Tibial nerve (tissue), 4 donors: ENCODE measurements at regions not wholly inside any gene's neighbourhood (a gene's known extent, or its start where the extent isn't known, plus 50 kb on each side); places are given as distances from the start of the nearest gene placed in this dataset.

Experiments
- DNase-seq, 2 donors: peaks; one replicate each; pipeline ENCODE4 v3.0.0-alpha.2; 2019; ENCODE audit warnings: low spot score in 2 of 2
- H3K27ac ChIP-seq, 4 donors: fragments of 200-600 bp; sonication (generic) in 3 of 4; one replicate each; pipeline ENCODE4 v1.5.1; 2017 to 2019; ENCODE audit warnings: mild to moderate bottlenecking in 1 of 4
- H3K27me3 ChIP-seq, 2 donors: fragments of 200-600 bp; sonication (generic) in 1 of 2; one replicate each; pipeline versions ENCODE4 v1.5.1 to v1.6.0; 2017 to 2019
- H3K36me3 ChIP-seq, 3 donors: fragments of 200-600 bp; sonication (generic); one replicate each; pipeline ENCODE4 v1.5.1; 2018 to 2019
- H3K4me1 ChIP-seq, 4 donors: fragments of 200-600 bp; sonication (generic) in 3 of 4; one replicate each; pipeline ENCODE4 v1.5.1; 2017 to 2019
- H3K4me3 ChIP-seq, 4 donors: fragments of 200-600 bp; sonication (generic) in 3 of 4; one replicate each; pipeline ENCODE4 v1.5.1; 2017 to 2019; ENCODE audit warnings: mild to moderate bottlenecking in 1 of 4, moderate library complexity in 1 of 4
- H3K9me3 ChIP-seq, 4 donors: fragments of 200-600 bp; sonication (generic) in 3 of 4; one replicate each; pipeline ENCODE4 v1.5.1; 2017 to 2019
- EP300 ChIP-seq, 2 donors: sonication (generic); formaldehyde crosslinking; IDR thresholded peaks; one replicate each; pipeline ENCODE4 v1.6.1; 2017; ENCODE audit warnings: antibody characterized with exemption in 2 of 2, mild to moderate bottlenecking in 1 of 2
- POLR2A ChIP-seq, 2 donors: fragments of 450-650 bp; IDR thresholded peaks; one replicate each; pipeline ENCODE4 v1.6.1; 2017; ENCODE audit warnings: antibody characterized with exemption in 2 of 2, mild to moderate bottlenecking in 2 of 2, moderate library complexity in 2 of 2
- WGBS, 2 donors: methylation state at CpG; one replicate each; pipeline ENCODE4 v1.1.5; 2018; 5-methylcytosine and 5-hydroxymethylcytosine counted together
- TF ChIP-seq, protein P1 (sequence below), 5 experiments: fragments of 200-600 bp in 3 of 5; fragments of 450-650 bp in 2 of 5; sonication (generic) in 3 of 5; IDR thresholded peaks; one replicate each; pipeline ENCODE4 v1.5.1; 2016 to 2019; ENCODE audit warnings: antibody characterized with exemption in 5 of 5, mild to moderate bottlenecking in 3 of 5, moderate library complexity in 2 of 5

DNA sequence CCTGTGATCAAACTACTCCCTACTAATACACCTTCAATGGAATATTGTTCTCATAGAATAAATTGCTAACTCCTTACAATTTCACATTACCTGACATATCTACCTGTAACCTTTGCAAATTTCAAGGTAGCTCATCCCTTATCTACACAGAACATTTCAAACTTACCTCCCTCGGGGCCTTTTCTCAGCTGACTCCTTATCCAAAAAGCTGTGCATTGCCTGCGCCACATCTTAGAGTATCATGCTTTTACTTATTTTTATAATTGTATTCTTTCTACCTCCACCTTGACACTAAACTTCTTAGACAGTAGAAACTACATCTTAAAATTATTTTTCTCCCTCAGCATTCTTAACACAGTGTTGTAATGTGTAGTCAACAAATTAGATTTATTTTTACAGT lies 198.5 kb downstream of the FBXO8 start:
- Histone ChIP-seq H3K4me1 (peaks cover 0 to 5% (median 0%) of the 10 kb centered on the region in 4 donors), H3K36me3 (no peaks in the 10 kb centered on the region), H3K27ac (no peak overlapping the region), H3K4me3 (no peak overlapping the region), H3K9me3 (no peaks in the 10 kb centered on the region), H3K27me3 (no peaks in the 10 kb centered on the region)
- TF ChIP-seq POLR2A (IDR thresholded peaks at IDR 0.05) = no peak
- TF ChIP-seq, protein P1, sequence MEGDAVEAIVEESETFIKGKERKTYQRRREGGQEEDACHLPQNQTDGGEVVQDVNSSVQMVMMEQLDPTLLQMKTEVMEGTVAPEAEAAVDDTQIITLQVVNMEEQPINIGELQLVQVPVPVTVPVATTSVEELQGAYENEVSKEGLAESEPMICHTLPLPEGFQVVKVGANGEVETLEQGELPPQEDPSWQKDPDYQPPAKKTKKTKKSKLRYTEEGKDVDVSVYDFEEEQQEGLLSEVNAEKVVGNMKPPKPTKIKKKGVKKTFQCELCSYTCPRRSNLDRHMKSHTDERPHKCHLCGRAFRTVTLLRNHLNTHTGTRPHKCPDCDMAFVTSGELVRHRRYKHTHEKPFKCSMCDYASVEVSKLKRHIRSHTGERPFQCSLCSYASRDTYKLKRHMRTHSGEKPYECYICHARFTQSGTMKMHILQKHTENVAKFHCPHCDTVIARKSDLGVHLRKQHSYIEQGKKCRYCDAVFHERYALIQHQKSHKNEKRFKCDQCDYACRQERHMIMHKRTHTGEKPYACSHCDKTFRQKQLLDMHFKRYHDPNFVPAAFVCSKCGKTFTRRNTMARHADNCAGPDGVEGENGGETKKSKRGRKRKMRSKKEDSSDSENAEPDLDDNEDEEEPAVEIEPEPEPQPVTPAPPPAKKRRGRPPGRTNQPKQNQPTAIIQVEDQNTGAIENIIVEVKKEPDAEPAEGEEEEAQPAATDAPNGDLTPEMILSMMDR (IDR thresholded peaks at IDR 0.05) = no peak
- TF ChIP-seq EP300 (IDR thresholded peaks at IDR 0.05) = no peak
- WGBS, 2 donors = 94% methylated on average over 2 of the region's 2 CpGs
- DNase-seq = no peak

DNA sequence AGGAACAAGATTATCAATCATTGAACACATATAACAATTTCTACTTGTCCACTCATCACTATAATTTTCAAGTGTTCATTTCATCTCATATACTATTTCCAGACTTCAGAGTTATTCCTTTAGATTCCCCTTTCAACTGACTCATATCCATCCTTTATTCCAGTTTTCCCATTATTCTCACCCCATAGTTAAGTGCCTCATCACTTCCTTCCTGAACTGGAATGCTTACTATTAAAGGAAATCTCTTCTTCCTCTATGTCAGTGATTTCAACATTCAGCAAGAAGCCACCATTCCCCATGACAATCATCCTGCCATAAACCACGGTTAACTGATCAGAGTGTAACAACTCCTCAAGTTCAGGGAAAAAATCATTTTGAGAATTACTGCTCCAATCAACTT lies 198.9 kb downstream of the FBXO8 start:
- no peak for DNase-seq
- H3K9me3 ChIP-seq = no peaks in the 10 kb centered on the region
- WGBS, 2 donors = 0% methylated on average over 1 of the region's 1 CpG
- no peaks in the 10 kb centered on the region for H3K27me3 ChIP-seq
- no peaks in the 10 kb centered on the region for H3K36me3 ChIP-seq
- no peak for TF ChIP-seq EP300 (IDR thresholded peaks at IDR 0.05)
- TF ChIP-seq, protein P1 (IDR thresholded peaks at IDR 0.05) = no peak
- TF ChIP-seq POLR2A (IDR thresholded peaks at IDR 0.05) = no peak
- no peak overlapping the region for H3K27ac ChIP-seq
- peaks cover 0 to 5% (median 0%) of the 10 kb centered on the region in 4 donors for H3K4me1 ChIP-seq
- no peak overlapping the region for H3K4me3 ChIP-seq

DNA sequence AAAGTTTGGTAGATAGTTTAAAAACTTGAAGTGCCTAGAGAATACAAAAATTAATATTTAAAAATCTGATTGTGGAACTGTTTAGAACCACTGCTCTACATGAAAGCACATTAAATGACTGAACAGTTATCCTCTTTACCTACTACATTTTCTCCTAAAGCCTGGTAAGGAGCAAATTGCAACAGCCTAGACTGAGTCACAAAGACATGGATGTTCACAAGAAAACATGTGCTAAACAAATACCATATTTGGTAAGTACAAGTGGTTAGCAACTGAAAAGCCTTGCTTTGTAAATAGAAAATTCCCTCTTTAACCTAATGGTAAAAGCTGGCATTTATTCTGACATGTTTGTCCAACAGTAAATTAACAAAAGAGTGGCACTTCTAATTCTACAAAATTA lies 203.1 kb downstream of the FBXO8 start:
- H3K27ac ChIP-seq = no peak overlapping the region
- H3K27me3 ChIP-seq = no peaks in the 10 kb centered on the region
- no peaks in the 10 kb centered on the region for H3K9me3 ChIP-seq
- H3K4me3 ChIP-seq = no peak overlapping the region
- TF ChIP-seq EP300 (IDR thresholded peaks at IDR 0.05) (no peak), POLR2A (IDR thresholded peaks at IDR 0.05) (no peak)
- TF ChIP-seq, protein P1 (IDR thresholded peaks at IDR 0.05) = no peak
- no peaks in the 10 kb centered on the region for H3K36me3 ChIP-seq
- no peaks in the 10 kb centered on the region for H3K4me1 ChIP-seq
- no peak for DNase-seq

DNA sequence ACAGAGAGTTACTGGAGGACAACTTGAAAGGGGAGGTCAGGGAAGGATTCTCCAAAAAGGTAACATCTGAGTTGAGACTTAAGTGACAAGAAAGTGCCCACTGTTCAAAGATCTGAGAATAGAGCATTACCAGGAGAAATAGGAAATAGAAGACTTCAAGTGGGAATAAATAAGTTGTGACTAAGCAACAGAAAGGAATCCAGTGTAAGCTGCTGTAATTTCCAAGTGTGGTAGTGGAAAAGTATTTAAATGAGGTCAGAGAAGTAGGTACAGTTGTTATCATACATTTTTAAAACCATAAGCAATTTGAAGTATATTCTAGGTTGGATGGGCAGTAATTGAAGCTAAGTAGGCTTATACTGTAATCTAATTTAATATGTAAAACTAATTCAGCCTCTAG lies 211.9 kb downstream of the FBXO8 start:
- H3K9me3 ChIP-seq = no peaks in the 10 kb centered on the region

DNA sequence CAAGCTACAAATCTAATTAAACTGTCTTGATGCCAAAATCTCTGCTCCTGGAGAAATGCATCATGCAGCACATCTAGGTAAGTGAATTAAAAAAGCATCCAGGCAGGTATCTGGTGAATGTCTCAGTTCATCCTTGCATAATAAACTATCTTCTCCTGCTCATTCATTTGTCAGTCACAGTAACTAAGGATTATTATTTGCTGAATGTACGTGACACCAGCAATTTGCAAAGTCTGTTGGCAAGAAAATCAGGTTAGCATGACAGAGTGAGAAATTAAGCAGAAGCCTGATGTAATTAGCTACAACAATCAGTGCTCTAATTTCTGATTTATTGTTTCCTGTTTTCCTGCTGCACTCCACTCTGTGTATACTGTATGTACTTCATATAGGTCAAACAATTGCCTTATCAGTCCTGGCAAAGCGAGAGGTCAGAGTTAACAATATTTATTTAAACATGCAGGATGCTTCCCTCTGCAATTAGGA lies 213.6 kb downstream of the FBXO8 start:
- TF ChIP-seq, protein P1 (IDR thresholded peaks at IDR 0.05) = no peak
- TF ChIP-seq EP300 (IDR thresholded peaks at IDR 0.05) (no peak), POLR2A (IDR thresholded peaks at IDR 0.05) (no peak)
- 42 to 56% methylated on average over 2 of the region's 2 CpGs for WGBS, 2 donors

More for the DNA sequence above, 211.9 kb downstream of the FBXO8 start:
- no peaks in the 10 kb centered on the region for H3K27me3 ChIP-seq
- no peaks in the 10 kb centered on the region for H3K36me3 ChIP-seq
- H3K4me3 ChIP-seq = no peak overlapping the region
- TF ChIP-seq, protein P1 (IDR thresholded peaks at IDR 0.05) = no peak
- TF ChIP-seq EP300 (IDR thresholded peaks at IDR 0.05) (no peak), POLR2A (IDR thresholded peaks at IDR 0.05) (no peak)
- no peak overlapping the region for H3K27ac ChIP-seq
- no peak for DNase-seq
- H3K4me1 ChIP-seq = no peaks in the 10 kb centered on the region

More for the DNA sequence above, 213.6 kb downstream of the FBXO8 start:
- DNase-seq = no peak
- no peaks in the 10 kb centered on the region for H3K27me3 ChIP-seq
- H3K36me3 ChIP-seq = no peaks in the 10 kb centered on the region
- H3K9me3 ChIP-seq = no peaks in the 10 kb centered on the region
- H3K4me1 ChIP-seq = no peaks in the 10 kb centered on the region
- no peak overlapping the region for H3K4me3 ChIP-seq
- no peak overlapping the region for H3K27ac ChIP-seq
